T-helper 1 cell treated with Interleukin-12 subunit alpha and Interleukin-12 subunit beta and Interleukin-4 antibody, amounts not matched to agents 30 μg/mL and 1 μg/mL, for 36 hours (primary cell): ENCODE measurements at regions not wholly inside any gene's neighbourhood (a gene's known extent, or its start where the extent isn't known, plus 50 kb on each side); places are given as distances from the start of the nearest gene placed in this dataset.

ENCODE experiments used
- H3K27ac Mint-ChIP-seq: one replicate; pipeline ENCODE4 v1.8.0; 2021; ENCODE audit warnings: mild to moderate bottlenecking, mixed read lengths
- H3K27me3 Mint-ChIP-seq: one replicate; pipeline ENCODE4 v1.8.0; 2021; ENCODE audit warnings: low read depth, mixed read lengths
- H3K36me3 Mint-ChIP-seq: one replicate; pipeline ENCODE4 v1.8.0; 2021; ENCODE audit warnings: low read depth, mixed read lengths
- H3K4me1 Mint-ChIP-seq: one replicate; pipeline ENCODE4 v1.8.0; 2021; ENCODE audit warnings: low read depth, mixed read lengths
- H3K4me3 Mint-ChIP-seq: one replicate; pipeline ENCODE4 v1.8.0; 2021; ENCODE audit warnings: mild to moderate bottlenecking, moderate library complexity, mixed read lengths
- H3K9me3 Mint-ChIP-seq: one replicate; pipeline ENCODE4 v1.8.0; 2021; ENCODE audit warnings: mixed read lengths

DNA sequence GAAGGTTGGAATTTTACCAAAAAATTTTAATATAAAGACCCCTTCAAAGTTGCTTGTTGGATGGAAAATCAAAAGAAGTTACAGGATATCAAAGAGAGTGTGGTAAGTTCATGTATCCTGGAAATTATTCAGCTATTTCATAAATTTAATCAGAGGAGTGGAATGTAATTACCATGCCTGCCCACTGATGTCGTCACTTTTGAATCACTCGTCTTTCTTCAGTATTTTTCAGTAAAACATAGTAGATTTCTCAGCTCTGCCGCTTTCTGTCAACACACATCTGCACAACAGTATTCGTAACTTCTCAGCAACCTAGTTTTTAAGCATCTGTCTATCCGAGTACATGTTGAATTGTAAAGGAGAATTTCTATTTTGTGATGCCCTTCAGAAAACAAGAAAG lies 2163.0 kb upstream of the AGA start:
- Mint-ChIP-seq H3K9me3 (peaks cover 7% of the 10 kb centered on the region), H3K4me3 (no peak overlapping the region), H3K4me1 (no peaks in the 10 kb centered on the region), H3K27me3 (no peaks in the 10 kb centered on the region), H3K36me3 (no peaks in the 10 kb centered on the region), H3K27ac (no peak overlapping the region)

DNA sequence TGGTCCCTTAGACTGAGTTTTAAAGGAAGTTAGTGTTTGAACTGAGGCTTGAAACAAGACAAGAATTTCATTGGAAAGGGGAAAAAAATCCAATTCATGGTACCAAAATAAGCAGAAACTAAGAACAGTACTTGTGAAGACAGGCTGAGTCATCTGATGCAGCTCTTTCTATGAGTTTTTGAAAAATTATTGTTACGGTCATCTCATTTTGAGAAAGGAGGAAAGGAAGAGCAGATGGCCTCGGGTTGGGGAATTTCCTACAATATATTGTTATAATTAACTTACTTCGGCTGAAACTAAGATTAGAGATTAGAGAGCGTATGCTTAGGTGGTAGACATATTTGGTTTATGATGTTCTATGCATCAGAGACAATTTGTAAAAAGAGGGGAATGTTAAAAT lies 2164.8 kb upstream of the AGA start:
- no peak overlapping the region for H3K27ac Mint-ChIP-seq
- no peaks in the 10 kb centered on the region for H3K4me1 Mint-ChIP-seq
- no peak overlapping the region for H3K4me3 Mint-ChIP-seq
- H3K9me3 Mint-ChIP-seq = peaks cover 10% of the 10 kb centered on the region
- no peaks in the 10 kb centered on the region for H3K36me3 Mint-ChIP-seq
- no peaks in the 10 kb centered on the region for H3K27me3 Mint-ChIP-seq

DNA sequence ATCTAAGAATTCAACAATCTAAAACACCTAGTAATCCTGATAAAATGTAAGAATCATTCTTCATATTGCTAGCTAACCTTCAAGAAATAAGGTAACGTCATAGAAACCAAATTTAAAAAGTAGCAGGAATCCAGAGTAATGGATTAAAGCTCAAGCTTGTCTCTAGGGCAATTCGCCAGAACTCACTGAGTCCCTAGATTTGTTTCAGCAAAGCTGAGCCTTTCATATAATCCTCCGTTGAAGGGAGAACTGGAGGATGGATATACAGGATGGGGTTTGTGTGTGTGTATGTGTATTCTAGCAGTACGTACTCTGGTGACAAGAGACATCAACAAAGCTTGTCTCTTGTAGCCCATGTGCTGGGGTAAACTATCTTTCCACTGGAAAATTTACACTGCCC lies 2173.5 kb upstream of the AGA start:
- Mint-ChIP-seq H3K9me3 (peaks cover 19% of the 10 kb centered on the region), H3K36me3 (no peaks in the 10 kb centered on the region)

DNA sequence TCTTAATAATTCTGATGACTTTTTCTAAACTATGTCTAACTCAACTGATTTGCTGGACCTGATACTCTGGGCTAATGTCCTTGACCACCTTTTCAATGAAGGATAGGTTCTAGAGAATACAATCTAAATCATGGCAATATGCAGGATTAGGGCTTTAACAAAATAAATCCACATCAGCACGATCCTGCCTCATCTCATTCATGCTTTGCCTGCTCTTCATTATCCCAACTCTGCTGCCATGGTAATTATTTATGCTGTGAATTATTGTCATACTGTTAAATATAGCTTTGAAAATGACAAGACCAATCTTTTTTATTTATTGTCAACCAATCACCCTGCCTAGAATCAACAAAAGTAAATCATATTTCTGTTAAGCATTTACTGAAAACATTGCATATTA lies 2176.7 kb upstream of the AGA start:
- no peaks in the 10 kb centered on the region for H3K27me3 Mint-ChIP-seq
- no peak overlapping the region for H3K4me3 Mint-ChIP-seq
- no peaks in the 10 kb centered on the region for H3K4me1 Mint-ChIP-seq
- H3K9me3 Mint-ChIP-seq = peaks cover 3% of the 10 kb centered on the region
- H3K27ac Mint-ChIP-seq = no peak overlapping the region
- no peaks in the 10 kb centered on the region for H3K36me3 Mint-ChIP-seq

More for the DNA sequence above, 2173.5 kb upstream of the AGA start:
- no peak overlapping the region for H3K4me3 Mint-ChIP-seq
- no peak overlapping the region for H3K27ac Mint-ChIP-seq
- no peaks in the 10 kb centered on the region for H3K27me3 Mint-ChIP-seq
- no peaks in the 10 kb centered on the region for H3K4me1 Mint-ChIP-seq

DNA sequence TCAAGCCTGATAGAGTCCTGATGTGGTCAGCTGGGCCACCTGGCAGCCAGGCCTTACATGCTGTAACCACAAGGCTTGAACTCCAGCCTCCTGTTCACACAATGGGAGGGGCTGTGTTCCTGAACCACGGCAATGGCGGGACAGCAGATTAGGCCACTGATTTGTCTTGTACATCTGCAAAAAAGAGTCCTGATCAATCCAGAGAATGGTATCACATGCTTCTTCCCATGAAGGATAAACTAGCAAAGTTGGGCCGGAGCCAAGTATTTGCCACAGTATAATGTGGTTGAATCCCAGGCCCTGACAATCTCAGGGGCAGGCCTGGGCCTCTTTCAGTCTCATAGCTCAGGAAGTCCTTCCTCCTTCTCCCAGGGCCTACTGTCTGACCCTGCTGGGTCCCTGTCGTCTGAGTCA lies 2182.5 kb upstream of the AGA start:
- Mint-ChIP-seq H3K4me1 (no peaks in the 10 kb centered on the region), H3K36me3 (no peaks in the 10 kb centered on the region), H3K27ac (no peak overlapping the region), H3K4me3 (no peak overlapping the region), H3K9me3 (no peaks in the 10 kb centered on the region), H3K27me3 (no peaks in the 10 kb centered on the region)

DNA sequence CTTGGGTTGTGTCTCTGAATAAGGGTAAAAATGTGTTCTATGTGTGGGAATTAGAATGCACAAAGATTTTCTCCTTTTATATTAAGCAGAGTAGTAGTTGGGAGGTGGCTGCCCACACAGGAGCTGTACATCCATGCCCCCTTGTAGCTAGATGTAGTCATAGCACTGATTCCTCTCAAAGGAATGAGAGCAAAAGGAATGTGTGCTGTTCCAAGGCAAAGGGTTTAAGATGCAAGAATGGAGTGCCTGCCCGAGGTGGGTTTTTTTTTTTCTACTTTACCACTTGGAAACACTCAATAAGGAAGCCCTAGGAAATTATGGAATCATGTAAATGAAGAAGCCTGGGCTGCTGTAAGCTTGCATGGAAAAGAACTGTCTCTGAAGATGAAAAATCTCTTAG lies 2183.2 kb upstream of the AGA start:
- Mint-ChIP-seq H3K27me3 (no peaks in the 10 kb centered on the region), H3K36me3 (no peaks in the 10 kb centered on the region), H3K27ac (no peak overlapping the region), H3K4me3 (no peak overlapping the region), H3K9me3 (no peaks in the 10 kb centered on the region), H3K4me1 (no peaks in the 10 kb centered on the region)

DNA sequence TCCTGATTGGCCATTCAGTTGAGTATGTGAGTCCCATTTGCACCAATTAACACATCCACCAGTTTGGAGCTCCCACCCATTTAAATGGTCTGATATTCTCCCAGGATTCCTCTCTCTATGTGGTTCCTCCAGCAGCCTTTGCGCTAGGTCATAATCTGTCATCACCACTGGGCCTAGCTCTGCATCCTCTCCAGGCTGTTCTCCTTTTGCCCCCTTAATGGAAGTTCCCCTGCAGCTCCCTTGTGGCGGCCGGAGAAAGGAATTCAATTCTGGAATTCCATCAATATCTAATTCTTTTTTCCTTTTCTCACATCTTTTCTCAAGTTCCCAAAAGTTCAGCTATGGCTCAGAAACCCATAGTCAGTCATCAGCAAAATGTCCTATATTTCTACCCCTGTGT lies 2184.4 kb upstream of the AGA start:
- H3K27ac Mint-ChIP-seq = no peak overlapping the region
- H3K4me3 Mint-ChIP-seq = no peak overlapping the region
- H3K4me1 Mint-ChIP-seq = no peaks in the 10 kb centered on the region
- no peaks in the 10 kb centered on the region for H3K27me3 Mint-ChIP-seq
- H3K36me3 Mint-ChIP-seq = no peaks in the 10 kb centered on the region
- H3K9me3 Mint-ChIP-seq = no peaks in the 10 kb centered on the region

DNA sequence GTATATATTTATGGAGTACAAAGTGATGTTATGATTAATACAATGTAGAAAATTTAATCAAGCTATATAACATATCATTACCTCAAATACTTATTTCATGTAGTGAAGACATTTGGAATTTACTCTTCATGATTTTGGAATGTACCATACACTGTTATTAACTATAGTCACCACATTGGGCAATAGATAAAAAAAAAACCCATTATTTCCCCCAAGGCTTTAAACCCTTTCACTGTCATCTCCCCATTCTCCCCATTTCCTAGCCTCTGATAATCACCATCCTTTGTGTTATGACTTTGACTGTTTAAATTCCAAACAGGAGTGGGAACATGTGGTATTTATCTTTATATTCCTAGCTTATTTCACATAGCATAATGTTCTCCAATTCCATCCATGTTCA lies 2189.1 kb upstream of the AGA start:
- H3K4me1 Mint-ChIP-seq = peaks cover 2% of the 10 kb centered on the region
- no peak overlapping the region for H3K4me3 Mint-ChIP-seq
- H3K27ac Mint-ChIP-seq = no peak overlapping the region

DNA sequence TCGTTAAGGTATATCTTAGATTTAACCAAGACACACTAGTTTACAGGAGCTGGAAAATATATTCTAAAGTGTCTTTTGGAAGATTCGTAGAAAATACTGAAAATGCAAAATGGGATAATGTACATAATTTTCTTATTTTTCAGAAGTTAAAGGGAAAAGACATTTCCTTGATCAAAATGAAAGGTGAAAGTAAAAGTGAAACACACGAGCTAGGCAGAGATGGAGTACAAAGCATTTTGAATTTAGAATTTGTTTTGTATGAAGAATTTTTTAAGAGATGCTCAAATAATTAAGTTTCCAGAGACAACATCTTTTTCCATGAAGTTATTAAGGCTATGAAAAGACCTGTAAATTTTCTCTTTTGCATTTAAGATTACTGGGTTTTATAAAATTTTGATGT lies 2192.6 kb upstream of the AGA start:
- peaks cover 2% of the 10 kb centered on the region for H3K4me1 Mint-ChIP-seq
- peaks cover 4% of the 10 kb centered on the region for H3K9me3 Mint-ChIP-seq
- no peak overlapping the region for H3K27ac Mint-ChIP-seq
- no peak overlapping the region for H3K4me3 Mint-ChIP-seq
- H3K27me3 Mint-ChIP-seq = no peaks in the 10 kb centered on the region
- H3K36me3 Mint-ChIP-seq = no peaks in the 10 kb centered on the region

More for the DNA sequence above, 2189.1 kb upstream of the AGA start:
- H3K27me3 Mint-ChIP-seq = no peaks in the 10 kb centered on the region
- H3K36me3 Mint-ChIP-seq = no peaks in the 10 kb centered on the region
- no peaks in the 10 kb centered on the region for H3K9me3 Mint-ChIP-seq

DNA sequence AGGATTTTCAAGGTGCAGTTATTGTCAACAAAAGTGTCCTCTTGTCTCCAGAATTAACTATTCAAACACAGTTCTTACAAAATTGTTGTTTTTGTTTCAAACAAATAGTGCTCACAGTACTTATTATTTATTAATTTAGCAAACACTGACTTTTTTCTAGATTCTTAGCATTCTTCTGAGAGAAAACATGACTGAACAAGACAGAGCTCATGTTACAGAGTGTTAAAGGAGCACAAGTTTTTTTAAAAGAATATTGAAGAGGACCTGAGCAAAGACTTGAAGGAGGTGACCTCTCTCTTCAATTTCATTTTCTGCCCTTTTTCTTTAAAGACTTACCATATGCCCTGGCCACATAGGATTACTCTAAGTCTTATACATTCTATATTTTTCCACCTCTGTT lies 2220.3 kb upstream of the AGA start:
- H3K9me3 Mint-ChIP-seq = peaks cover 17% of the 10 kb centered on the region
- no peaks in the 10 kb centered on the region for H3K4me1 Mint-ChIP-seq
- H3K27ac Mint-ChIP-seq = no peak overlapping the region
- H3K4me3 Mint-ChIP-seq = no peak overlapping the region
- no peaks in the 10 kb centered on the region for H3K27me3 Mint-ChIP-seq
- H3K36me3 Mint-ChIP-seq = no peaks in the 10 kb centered on the region

DNA sequence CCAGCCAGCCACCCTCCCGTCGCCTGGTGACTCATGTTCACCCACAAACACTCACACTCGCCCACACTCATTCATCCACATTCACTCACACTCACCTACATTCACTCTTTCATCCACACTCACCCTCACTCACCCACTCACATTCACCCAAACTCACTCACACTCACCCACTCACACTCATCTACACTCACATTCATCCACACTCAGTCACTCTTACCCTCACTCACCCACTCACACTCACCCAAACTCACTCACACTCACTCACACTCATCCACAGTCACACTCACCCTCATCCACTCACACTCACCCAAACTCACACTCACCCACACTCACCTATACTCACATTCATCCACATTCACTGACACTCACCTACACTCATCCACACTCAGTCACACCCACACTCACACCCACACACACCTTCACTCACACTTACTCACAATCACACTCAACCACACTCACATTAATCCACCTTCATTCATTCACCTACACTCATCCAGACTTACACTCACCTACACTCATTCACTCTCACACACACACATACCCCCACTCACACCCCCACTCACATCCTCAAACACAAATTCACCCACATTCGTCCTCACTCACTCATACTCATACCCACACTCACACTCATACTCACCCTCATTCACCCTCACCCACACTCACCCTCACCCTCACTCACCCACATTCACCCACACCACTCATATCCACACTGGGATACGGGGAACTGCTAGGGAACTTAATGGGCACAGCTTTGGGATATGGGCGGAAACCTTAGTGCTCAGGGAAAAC lies 2221.6 kb upstream of the AGA start:
- Mint-ChIP-seq H3K27ac (no peak overlapping the region), H3K36me3 (no peaks in the 10 kb centered on the region), H3K4me3 (no peak overlapping the region), H3K9me3 (peaks cover 17% of the 10 kb centered on the region), H3K27me3 (no peaks in the 10 kb centered on the region), H3K4me1 (no peaks in the 10 kb centered on the region)

DNA sequence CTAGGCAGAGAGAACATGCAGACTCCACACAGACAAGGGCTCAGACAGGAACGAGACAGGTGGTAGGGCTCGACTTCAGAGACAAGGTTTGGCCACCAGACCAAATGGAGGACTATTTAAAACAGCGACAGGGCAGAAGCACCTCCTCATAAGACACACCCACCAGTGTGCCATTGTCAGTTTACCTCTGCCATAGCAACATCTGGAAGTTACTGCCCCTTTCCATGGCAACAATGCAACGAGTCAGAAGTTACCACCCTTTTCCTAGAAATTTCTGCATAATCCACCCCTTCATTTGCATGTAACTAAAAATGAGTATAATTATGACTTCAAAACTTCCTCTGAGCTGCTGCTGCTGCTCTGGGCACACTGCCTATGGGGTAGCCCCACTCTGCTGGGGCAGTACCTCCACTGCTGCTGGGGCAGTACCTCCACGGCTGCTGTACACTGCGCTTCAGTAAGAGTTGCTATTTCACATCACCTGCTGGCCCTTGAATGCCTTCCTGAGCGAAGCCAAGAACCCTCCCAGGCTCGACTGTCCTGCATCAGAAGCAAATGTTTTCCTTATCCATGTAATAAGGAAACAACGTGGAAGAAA lies 2222.3 kb upstream of the AGA start:
- peaks cover 17% of the 10 kb centered on the region for H3K9me3 Mint-ChIP-seq
- no peak overlapping the region for H3K27ac Mint-ChIP-seq
- H3K4me1 Mint-ChIP-seq = no peaks in the 10 kb centered on the region
- H3K36me3 Mint-ChIP-seq = no peaks in the 10 kb centered on the region
- H3K27me3 Mint-ChIP-seq = no peaks in the 10 kb centered on the region
- no peak overlapping the region for H3K4me3 Mint-ChIP-seq

DNA sequence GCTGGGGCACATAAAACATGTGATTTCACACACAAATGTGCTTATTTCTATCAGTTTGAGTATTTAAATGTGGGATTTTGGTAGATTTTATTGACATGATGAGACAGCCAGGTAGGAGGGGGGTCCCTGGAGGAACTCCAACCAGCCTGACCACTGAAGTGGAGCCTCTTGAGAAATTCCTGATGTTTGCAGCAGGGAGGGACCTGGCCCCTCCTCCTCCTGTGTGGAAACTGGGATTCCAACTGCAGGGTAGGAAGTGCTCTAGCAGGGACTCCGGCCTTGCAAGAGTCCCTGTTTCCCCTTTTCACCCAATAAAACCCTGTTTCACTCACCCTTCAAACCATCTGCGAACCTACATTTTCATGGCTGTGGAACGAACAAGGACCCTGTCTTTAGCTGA lies 2224.0 kb upstream of the AGA start:
- H3K36me3 Mint-ChIP-seq = no peaks in the 10 kb centered on the region
- H3K9me3 Mint-ChIP-seq = peaks cover 9% of the 10 kb centered on the region
- no peaks in the 10 kb centered on the region for H3K27me3 Mint-ChIP-seq
- H3K4me3 Mint-ChIP-seq = no peak overlapping the region
- no peak overlapping the region for H3K27ac Mint-ChIP-seq
- no peaks in the 10 kb centered on the region for H3K4me1 Mint-ChIP-seq

DNA sequence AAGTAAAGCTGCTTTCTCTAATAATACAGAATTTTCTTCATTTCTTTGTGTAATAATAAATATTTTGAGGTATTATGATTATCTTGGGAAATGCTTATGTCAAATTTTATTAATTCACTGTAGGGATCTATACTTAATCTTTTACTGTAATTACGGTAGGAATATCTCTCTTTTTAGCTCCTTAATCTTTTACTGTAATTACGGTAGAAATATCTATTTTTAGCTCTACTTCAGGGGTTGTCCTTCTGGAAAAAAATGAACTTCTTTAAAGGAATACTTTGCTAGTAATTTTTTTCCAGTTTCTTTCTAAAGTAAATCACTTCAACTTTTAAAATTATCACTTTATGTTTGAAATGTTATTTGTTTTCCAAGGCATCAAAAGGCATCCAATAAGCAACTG lies 2229.4 kb upstream of the AGA start:
- Mint-ChIP-seq H3K27ac (no peak overlapping the region), H3K9me3 (peaks cover 12% of the 10 kb centered on the region), H3K4me1 (no peaks in the 10 kb centered on the region), H3K27me3 (no peaks in the 10 kb centered on the region), H3K4me3 (no peak overlapping the region), H3K36me3 (no peaks in the 10 kb centered on the region)

DNA sequence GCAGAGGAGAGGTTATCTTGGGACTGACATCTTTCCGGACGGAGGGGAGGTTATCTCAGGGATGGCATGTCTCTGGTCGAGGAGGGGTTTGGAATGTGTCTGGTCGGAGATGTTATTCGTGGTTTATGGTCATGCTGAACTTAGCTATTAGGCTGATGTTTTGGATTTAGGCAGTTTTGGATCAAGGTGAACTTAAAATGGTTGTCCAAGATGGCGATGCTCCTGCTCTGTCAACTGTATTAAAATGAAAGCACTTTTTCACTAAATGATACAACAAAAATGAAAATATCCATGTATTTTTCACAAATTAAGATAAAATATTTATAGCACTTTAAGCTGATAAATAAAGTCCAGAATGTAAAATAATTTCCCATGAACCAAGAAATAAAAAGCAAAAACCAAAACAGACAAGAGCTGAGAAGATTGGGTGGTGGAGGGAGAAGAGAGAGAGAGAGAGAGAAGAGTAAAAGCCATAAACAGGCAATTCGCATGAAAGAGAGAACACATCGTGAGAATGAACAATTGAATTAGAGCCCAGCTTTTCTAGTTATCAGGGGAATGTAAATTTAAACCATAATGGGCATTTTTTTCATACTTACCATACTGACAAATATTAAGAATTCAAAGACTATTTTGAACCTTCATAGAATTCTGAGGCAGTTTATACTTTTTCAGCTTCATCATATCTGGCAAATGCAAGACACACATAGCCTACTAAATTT lies 2236.0 kb upstream of the AGA start:
- Mint-ChIP-seq H3K4me3 (no peak overlapping the region), H3K27me3 (no peaks in the 10 kb centered on the region), H3K27ac (no peak overlapping the region), H3K36me3 (no peaks in the 10 kb centered on the region), H3K9me3 (peaks cover 34% of the 10 kb centered on the region), H3K4me1 (no peaks in the 10 kb centered on the region)
